ENCODE measurements at regions not wholly inside any gene's neighbourhood (a gene's known extent, or its start where the extent isn't known, plus 50 kb on each side); places are given as distances from the start of the nearest gene placed in this dataset.

GRCh38 chr3:10702961-10703740 is 112.9 kb upstream of the SLC6A11 start:
- peaks cover 38 to 66% of the 10 kb centered on the region in 2 donors for H3K27me3 Mint-ChIP-seq (ENCODE audit: low read depth in 2 of 2)

GRCh38 chr3:10703875-10704274 is 112.2 kb upstream of the SLC6A11 start:
- Histone ChIP-seq H3K4me3 (ENCODE audit: low read length) (no peak overlapping the region), H3K27ac (ENCODE audit: low read length) (no peak overlapping the region), H3K36me3 (ENCODE audit: control insufficient read depth, insufficient read depth, low read length) (no peaks in the 10 kb centered on the region), H3K27me3 (ENCODE audit: control insufficient read depth, insufficient read depth, low read length) (peaks cover 15% of the 10 kb centered on the region), H3K9me3 (ENCODE audit: control insufficient read depth, insufficient read depth, low read length) (no peaks in the 10 kb centered on the region), H3K4me1 (ENCODE audit: control insufficient read depth, insufficient read depth, low read length) (no peaks in the 10 kb centered on the region)
- no peak for TF ChIP-seq CTCF (IDR thresholded peaks at IDR 0.05)
- H3K36me3 Mint-ChIP-seq, result no peaks in the 10 kb centered on the region
- ATAC-seq (no peak), DNase-seq (peak in 1 of 2 donors; percentile 18)
- H3K27ac Mint-ChIP-seq, result no peak overlapping the region
- H3K27me3 Mint-ChIP-seq (ENCODE audit: low read depth in 2 of 2), result peaks cover 38 to 69% of the 10 kb centered on the region in 2 donors
- intact Hi-C loops (cut with micrococcal nuclease), result no loop called here
- no peak overlapping the region for H3K4me3 Mint-ChIP-seq
- H3K9me3 Mint-ChIP-seq, result no peaks in the 10 kb centered on the region
- H3K4me1 Mint-ChIP-seq, result no peaks in the 10 kb centered on the region
- 57% methylated on average over 4 of the region's 5 CpGs for WGBS (ENCODE audit: insufficient coverage)

More at GRCh38 chr3:10702961-10703740, 112.9 kb upstream of the SLC6A11 start:
- H3K4me1 ChIP-seq (ENCODE audit: control insufficient read depth, insufficient read depth, low read length), result no peaks in the 10 kb centered on the region
- H3K27me3 ChIP-seq (ENCODE audit: control insufficient read depth, insufficient read depth, low read length), result peaks cover 13% of the 10 kb centered on the region
- Mint-ChIP-seq H3K9me3 (no peaks in the 10 kb centered on the region), H3K36me3 (no peaks in the 10 kb centered on the region), H3K4me1 (no peaks in the 10 kb centered on the region), H3K4me3 (no peak overlapping the region), H3K27ac (no peak overlapping the region)
- DNase-seq, result no peak
- no peaks in the 10 kb centered on the region for H3K36me3 ChIP-seq (ENCODE audit: control insufficient read depth, insufficient read depth, low read length)
- no peak overlapping the region for H3K4me3 ChIP-seq (ENCODE audit: low read length)
- no peak for TF ChIP-seq CTCF (IDR thresholded peaks at IDR 0.05)
- no peak overlapping the region for H3K27ac ChIP-seq (ENCODE audit: low read length)
- ATAC-seq, result no peak
- intact Hi-C loops (cut with micrococcal nuclease), result no loop called here
- WGBS (ENCODE audit: insufficient coverage), result 28% methylated on average over 13 of the region's 14 CpGs
- H3K9me3 ChIP-seq (ENCODE audit: control insufficient read depth, insufficient read depth, low read length), result no peaks in the 10 kb centered on the region

- H3K27ac ChIP-seq (ENCODE audit: low read length), result no peak overlapping the region
- 24% methylated on average over 5 of the region's 5 CpGs for WGBS (ENCODE audit: insufficient coverage)
- no peak overlapping the region for H3K4me3 ChIP-seq (ENCODE audit: low read length)
- no peak overlapping the region for H3K4me3 Mint-ChIP-seq
- no peaks in the 10 kb centered on the region for H3K4me1 Mint-ChIP-seq
- H3K9me3 Mint-ChIP-seq, result no peaks in the 10 kb centered on the region
- no peak for ATAC-seq
- no peak overlapping the region for H3K27ac Mint-ChIP-seq
- no peaks in the 10 kb centered on the region for H3K36me3 ChIP-seq (ENCODE audit: control insufficient read depth, insufficient read depth, low read length)
- no peaks in the 10 kb centered on the region for H3K9me3 ChIP-seq (ENCODE audit: control insufficient read depth, insufficient read depth, low read length)
- peaks cover 45 to 84% of the 10 kb centered on the region in 2 donors for H3K27me3 Mint-ChIP-seq (ENCODE audit: low read depth in 2 of 2)
- H3K36me3 Mint-ChIP-seq, result no peaks in the 10 kb centered on the region
- peaks cover 15% of the 10 kb centered on the region for H3K27me3 ChIP-seq (ENCODE audit: control insufficient read depth, insufficient read depth, low read length)
- TF ChIP-seq CTCF (IDR thresholded peaks at IDR 0.05), result no peak
- no peaks in the 10 kb centered on the region for H3K4me1 ChIP-seq (ENCODE audit: control insufficient read depth, insufficient read depth, low read length)
- no peak for DNase-seq
- intact Hi-C loops (cut with micrococcal nuclease), result no loop called here
Observed at GRCh38 chr3:10706156-10706739, 109.8 kb upstream of the SLC6A11 start.
